Common myeloid progenitor, CD34-positive (primary cell): ENCODE measurements at regions not wholly inside any gene's neighbourhood (a gene's known extent, or its start where the extent isn't known, plus 50 kb on each side); places are given as distances from the start of the nearest gene placed in this dataset.

Source experiments
- CTCF ChIA-PET: fragments of 350-600 bp; sonication (Branson Sonifier 250); formaldehyde crosslinking; loops from one replicate; lab custom pipeline; 2021; ENCODE audit warnings: antibody characterized with exemption; lab: Charles Lee
- POLR2A ChIA-PET: fragments of 350-600 bp; sonication (Branson Sonifier 250); formaldehyde crosslinking; loops from one replicate; lab custom pipeline; 2021; ENCODE audit warnings: antibody characterized with exemption; lab: Charles Lee
- DNase-seq, 3 donors: peaks; one replicate each; pipeline versions ENCODE4 v3.0.0 to v3.0.0-alpha.2; 2013
- H3K27ac ChIP-seq, 2 experiments: 1 replicate in 1 of 2; 2 replicates in 1 of 2; pipeline ENCODE4 v1.7.0; 2013; ENCODE audit warnings: inconsistent platforms in 2 of 2, low read length in 2 of 2, mild to moderate bottlenecking in 2 of 2, low read depth in 1 of 2, moderate library complexity in 1 of 2; ENCODE audit not compliant: severe bottlenecking in 2 of 2, insufficient read depth in 1 of 2, poor library complexity in 1 of 2
- H3K27me3 ChIP-seq, 5 experiments: replicated peaks in 2 of 5; 1 replicate in 3 of 5; 2 replicates in 2 of 5; pipeline versions ENCODE4 v1.6.1 to v1.7.0; 2013; ENCODE audit warnings: low read length in 4 of 5, mild to moderate bottlenecking in 2 of 5, moderate library complexity in 2 of 5, inconsistent platforms in 1 of 5; ENCODE audit not compliant: insufficient read depth in 5 of 5, control insufficient read depth in 4 of 5
- H3K36me3 ChIP-seq, 4 experiments: 1 replicate in 2 of 4; 2 replicates in 2 of 4; pipeline versions ENCODE4 v1.6.1 to v1.7.0; 2013; ENCODE audit warnings: low read length in 3 of 4, control low read depth in 1 of 4, mild to moderate bottlenecking in 1 of 4; ENCODE audit not compliant: control insufficient read depth in 4 of 4, insufficient read depth in 4 of 4
- H3K4me1 ChIP-seq, 4 experiments: 1 replicate in 3 of 4; 2 replicates in 1 of 4; pipeline versions ENCODE4 v1.6.1 to v1.7.1; 2013; ENCODE audit warnings: low read length in 3 of 4, mild to moderate bottlenecking in 3 of 4, control low read depth in 1 of 4, inconsistent platforms in 1 of 4, moderate library complexity in 1 of 4; ENCODE audit not compliant: control insufficient read depth in 4 of 4, insufficient read depth in 4 of 4; ENCODE audit errors: control extremely low read depth in 1 of 4
- H3K4me3 ChIP-seq, 7 experiments: 1 replicate in 4 of 7; 2 replicates in 3 of 7; pipeline versions ENCODE4 v1.5.1 to v1.7.0; 2013; ENCODE audit warnings: mild to moderate bottlenecking in 7 of 7, low read length in 6 of 7, moderate library complexity in 6 of 7, inconsistent platforms in 2 of 7, low read depth in 2 of 7, control low read depth in 1 of 7; ENCODE audit not compliant: insufficient read depth in 4 of 7, control insufficient read depth in 1 of 7; ENCODE audit errors: extremely low read depth in 1 of 7
- H3K9me3 ChIP-seq, 5 experiments: 1 replicate in 4 of 5; 2 replicates in 1 of 5; pipeline versions ENCODE4 v1.6.1 to v1.7.1; 2013; ENCODE audit warnings: low read length in 4 of 5, mild to moderate bottlenecking in 2 of 5, inconsistent platforms in 1 of 5, low read depth in 1 of 5, moderate library complexity in 1 of 5; ENCODE audit not compliant: control insufficient read depth in 4 of 5, insufficient read depth in 2 of 5; ENCODE audit errors: control extremely low read depth in 1 of 5
- WGBS: methylation state at CpG from one replicate; pipeline ENCODE4 v1.1.5; 2013; ENCODE audit not compliant: insufficient coverage; 5-methylcytosine and 5-hydroxymethylcytosine counted together

DNA sequence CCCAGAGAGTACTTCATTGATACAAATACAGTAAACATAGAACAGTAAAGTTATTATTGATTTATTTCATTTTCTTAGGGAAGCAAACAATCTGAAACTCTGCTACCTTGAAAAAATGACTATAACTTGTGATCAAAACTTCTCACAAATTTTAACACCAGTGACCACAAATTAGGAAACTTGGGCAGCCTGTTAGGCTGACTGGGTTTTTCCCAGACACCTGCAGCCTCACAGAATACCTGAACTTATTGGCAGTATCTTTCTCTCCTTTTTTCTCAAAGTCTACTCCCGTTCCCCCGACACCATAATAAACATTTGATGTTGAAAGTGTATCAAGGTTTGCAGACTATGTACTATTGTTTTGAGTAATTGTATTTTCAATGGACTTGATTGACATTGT, 360.5 kb downstream of the LMO7 start:
- H3K27me3 ChIP-seq: no peaks in the 10 kb centered on the region
- no peak overlapping the region for H3K27ac ChIP-seq
- no peak for DNase-seq
- no peaks in the 10 kb centered on the region for H3K9me3 ChIP-seq
- no CpG with 5 or more reads among the region's 2 CpGs for WGBS
- POLR2A ChIA-PET: no interaction called here
- H3K4me1 ChIP-seq: peaks cover 0 to 3% (median 1%) of the 10 kb centered on the region in 4 experiments
- no peaks in the 10 kb centered on the region for H3K36me3 ChIP-seq
- no peak overlapping the region for H3K4me3 ChIP-seq
- CTCF ChIA-PET: no interaction called here

DNA sequence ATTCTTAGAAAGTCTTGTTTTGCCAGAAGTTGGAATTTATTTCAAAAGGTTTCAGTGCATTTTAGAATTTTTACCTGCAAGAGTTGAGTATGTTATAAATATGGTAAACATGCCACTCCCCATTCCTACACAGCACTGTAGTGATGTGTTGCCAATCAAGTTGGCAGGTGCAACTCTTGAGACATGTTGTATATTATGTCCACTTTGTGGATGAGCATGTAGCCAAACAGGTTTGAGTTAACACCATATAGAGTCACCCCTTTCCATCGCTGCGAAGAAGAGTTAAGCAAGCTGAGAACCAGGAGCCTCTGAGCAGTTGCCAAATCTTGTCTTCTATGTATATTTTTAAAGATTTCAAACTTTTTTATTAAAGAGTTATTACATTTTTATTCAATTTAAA, 359.8 kb downstream of the LMO7 start:
- CTCF ChIA-PET: no interaction called here

DNA sequence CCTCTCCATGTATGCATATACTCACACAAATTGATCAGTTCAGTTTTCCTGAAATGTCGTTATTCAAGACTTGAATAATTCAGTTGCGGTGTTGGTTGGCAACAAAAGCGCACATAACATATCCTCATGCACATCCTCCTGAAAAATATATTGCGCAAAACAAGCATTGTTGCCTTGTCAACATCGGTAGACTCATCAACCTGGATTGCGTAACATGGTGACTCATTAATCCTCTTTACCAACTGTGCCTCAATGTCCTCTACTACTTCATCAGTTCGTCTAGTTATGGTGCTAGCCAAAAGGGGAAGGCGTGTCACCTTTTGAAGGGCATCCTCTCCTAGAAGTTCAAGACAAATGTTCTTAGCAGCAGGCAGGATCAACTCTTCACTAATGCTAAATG, 357.7 kb downstream of the LMO7 start:
- WGBS: 94% methylated on average over 8 of the region's 8 CpGs
- CTCF ChIA-PET: no interaction called here

More for the DNA sequence above, 359.8 kb downstream of the LMO7 start:
- Histone ChIP-seq H3K4me3 (no peak overlapping the region), H3K9me3 (no peaks in the 10 kb centered on the region), H3K4me1 (peaks cover 0 to 3% (median 1%) of the 10 kb centered on the region in 4 experiments), H3K36me3 (no peaks in the 10 kb centered on the region), H3K27me3 (no peaks in the 10 kb centered on the region), H3K27ac (no peak overlapping the region)
- no CpG with 5 or more reads among the region's 2 CpGs for WGBS
- no peak for DNase-seq
- POLR2A ChIA-PET: no interaction called here

DNA sequence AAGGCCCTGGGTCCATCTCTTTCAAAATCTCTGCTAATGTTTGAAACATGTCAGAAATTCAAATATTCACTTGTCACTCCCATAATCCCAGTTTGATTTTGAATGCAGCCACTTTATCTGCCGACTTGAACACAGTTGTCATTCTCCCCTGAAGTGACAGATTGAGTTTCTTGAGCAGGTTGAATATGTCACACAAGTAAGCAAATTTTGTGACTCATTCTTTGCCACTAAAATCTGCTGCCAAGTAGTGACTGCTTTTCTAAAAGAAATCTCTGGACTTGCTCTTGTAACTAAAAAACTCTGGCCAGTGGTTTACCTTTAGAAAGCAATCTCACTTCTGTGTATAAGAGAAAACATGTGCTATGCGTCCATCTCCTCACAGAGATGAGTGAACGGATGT, 357.1 kb downstream of the LMO7 start:
- H3K36me3 ChIP-seq: no peaks in the 10 kb centered on the region
- POLR2A ChIA-PET: no interaction called here
- H3K27ac ChIP-seq: no peak overlapping the region
- 88% methylated on average over 3 of the region's 3 CpGs for WGBS
- no peaks in the 10 kb centered on the region for H3K4me1 ChIP-seq
- H3K27me3 ChIP-seq: no peaks in the 10 kb centered on the region
- CTCF ChIA-PET: no interaction called here
- no peak overlapping the region for H3K4me3 ChIP-seq
- DNase-seq: no peak
- no peaks in the 10 kb centered on the region for H3K9me3 ChIP-seq

More for the DNA sequence above, 357.7 kb downstream of the LMO7 start:
- Histone ChIP-seq H3K27me3 (no peaks in the 10 kb centered on the region), H3K36me3 (no peaks in the 10 kb centered on the region), H3K4me1 (no peaks in the 10 kb centered on the region), H3K4me3 (no peak overlapping the region), H3K9me3 (no peaks in the 10 kb centered on the region), H3K27ac (no peak overlapping the region)
- DNase-seq: peak in 1 of 3 donors; percentile 6
- POLR2A ChIA-PET: no interaction called here

DNA sequence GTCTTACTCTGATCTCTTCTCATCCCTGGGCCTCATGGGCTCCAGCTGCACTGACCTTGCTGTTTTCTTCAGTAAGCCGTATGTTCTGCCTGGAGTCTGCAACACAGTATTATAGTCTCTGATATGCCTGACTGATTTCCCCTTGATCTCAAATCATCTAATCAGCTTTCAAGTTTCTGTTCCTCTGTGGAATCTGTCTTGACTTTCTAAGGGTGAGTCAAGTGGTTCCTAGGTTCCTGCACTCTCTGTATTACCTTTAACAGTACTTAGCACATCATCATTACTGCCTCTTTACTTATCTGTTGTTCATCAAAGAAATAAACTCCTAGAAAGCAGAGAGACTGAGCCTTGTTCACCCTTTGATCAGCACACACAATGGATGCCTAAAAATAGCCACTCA, 350.7 kb downstream of the LMO7 start:
- no peaks in the 10 kb centered on the region for H3K4me1 ChIP-seq
- no peaks in the 10 kb centered on the region for H3K36me3 ChIP-seq
- DNase-seq: no peak
- ChIA-PET CTCF (no interaction called here), POLR2A (no interaction called here)
- no peak overlapping the region for H3K4me3 ChIP-seq
- no peaks in the 10 kb centered on the region for H3K27me3 ChIP-seq
- H3K9me3 ChIP-seq: peaks cover 0 to 3% (median 0%) of the 10 kb centered on the region in 5 experiments
- WGBS: 100% methylated on average over 1 of the region's 1 CpG
- H3K27ac ChIP-seq: no peak overlapping the region

DNA sequence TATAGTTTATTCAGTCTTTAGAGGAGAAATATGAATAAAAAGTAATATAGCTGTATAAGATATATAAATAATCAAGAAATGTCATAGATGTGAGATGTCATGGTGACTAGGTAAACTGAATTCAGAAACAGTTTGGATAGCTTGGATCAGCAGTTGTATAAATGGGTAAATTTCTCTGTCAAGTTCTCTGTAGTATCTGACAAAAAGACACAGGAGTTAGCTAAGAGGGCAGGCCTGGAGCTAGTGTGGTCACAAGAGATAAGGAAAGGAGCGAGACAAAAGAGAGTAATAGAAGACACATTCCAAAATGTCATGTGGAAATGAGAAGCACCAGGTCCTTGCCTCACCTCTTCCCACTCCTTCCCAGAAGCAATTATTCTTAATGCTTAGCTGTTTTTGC, 349.0 kb downstream of the LMO7 start:
- peak in 2 of 3 donors; percentile 7 to 24 for DNase-seq
- POLR2A ChIA-PET: no interaction called here
- no CpG with 5 or more reads among the region's 1 CpG for WGBS
- Histone ChIP-seq H3K4me3 (no peak overlapping the region), H3K27ac (no peak overlapping the region), H3K4me1 (no peaks in the 10 kb centered on the region), H3K27me3 (no peaks in the 10 kb centered on the region), H3K36me3 (no peaks in the 10 kb centered on the region), H3K9me3 (peaks cover 0 to 3% (median 0%) of the 10 kb centered on the region in 5 experiments)
- CTCF ChIA-PET: interaction anchor here (0.5 to 1.1 kb wide), 2 partner anchors 163 to 1469 kb away, joined by 3 read pairs; no protein-coding TSS in a partner anchor

DNA sequence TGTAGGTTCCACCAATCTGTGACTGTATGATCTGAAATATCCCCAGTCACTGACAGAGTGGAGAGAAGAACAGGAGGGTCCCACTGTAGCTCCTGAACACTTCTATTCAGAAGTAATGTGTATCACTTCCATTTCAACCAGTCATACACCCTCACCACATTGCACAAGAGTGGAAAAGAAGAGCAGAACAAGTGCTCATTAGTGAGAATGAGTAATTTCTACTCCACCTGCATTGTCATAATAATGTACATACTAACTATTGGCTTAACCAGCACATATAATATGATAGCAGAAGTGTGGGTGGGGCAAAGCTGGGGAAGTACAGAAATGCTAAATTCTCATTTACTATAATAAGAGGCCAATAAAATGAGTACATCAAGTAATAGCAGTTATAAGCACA, 342.7 kb downstream of the LMO7 start:
- ChIA-PET CTCF (no interaction called here), POLR2A (no interaction called here)
- no peak for DNase-seq
- Histone ChIP-seq H3K36me3 (no peaks in the 10 kb centered on the region), H3K4me1 (no peaks in the 10 kb centered on the region), H3K4me3 (no peak overlapping the region), H3K27ac (no peak overlapping the region), H3K27me3 (no peaks in the 10 kb centered on the region), H3K9me3 (peaks cover 0 to 1% (median 0%) of the 10 kb centered on the region in 5 experiments)
